NCI-H345 treated with DMSO at 0.1 percent for 48 hours (cell line): ENCODE measurements at regions not wholly inside any gene's neighbourhood (a gene's known extent, or its start where the extent isn't known, plus 50 kb on each side); places are given as distances from the start of the nearest gene placed in this dataset.

Source experiments
- DNase-seq: peaks from one replicate; lab custom pipeline; 2025; ENCODE audit not compliant: unreplicated experiment; lab: John Stamatoyannopoulos, UW

- DNase-seq = no peak
These were observed 295.1 kb downstream of the TLE1 start for GRCh38 chr9:81393985-81394811.

- DNase-seq = no peak
These were observed 297.9 kb downstream of the TLE1 start for GRCh38 chr9:81391457-81391825.

GRCh38 chr9:81390792-81391456, 298.4 kb downstream of the TLE1 start:
- DNase-seq = no peak

GRCh38 chr9:81389569-81389993, 299.8 kb downstream of the TLE1 start:
- DNase-seq = no peak

- no peak for DNase-seq
These were observed 300.5 kb downstream of the TLE1 start for GRCh38 chr9:81388831-81389230.

GRCh38 chr9:81387360-81388106, 301.8 kb downstream of the TLE1 start:
- DNase-seq = no peak

- no peak for DNase-seq
These were observed 304.4 kb downstream of the TLE1 start for GRCh38 chr9:81384911-81385310.

- no peak for DNase-seq
These were observed 307.1 kb downstream of the TLE1 start for GRCh38 chr9:81382281-81382680.

GRCh38 chr9:81381694-81382093, 307.7 kb downstream of the TLE1 start:
- no peak for DNase-seq

- no peak for DNase-seq
These were observed 308.6 kb downstream of the TLE1 start for GRCh38 chr9:81380504-81381359.

GRCh38 chr9:81379655-81380054, 309.7 kb downstream of the TLE1 start:
- no peak for DNase-seq

GRCh38 chr9:81377921-81378320, 311.4 kb downstream of the TLE1 start:
- no peak for DNase-seq

- no peak for DNase-seq
These were observed 312.0 kb downstream of the TLE1 start for GRCh38 chr9:81377320-81377719.

GRCh38 chr9:81375187-81376100, 313.9 kb downstream of the TLE1 start:
- DNase-seq = no peak

- DNase-seq = no peak
These were observed 314.7 kb downstream of the TLE1 start for GRCh38 chr9:81374459-81375186.

- DNase-seq = no peak
These were observed 316.1 kb downstream of the TLE1 start for GRCh38 chr9:81373294-81373693.

GRCh38 chr9:81372628-81373191, 316.6 kb downstream of the TLE1 start:
- DNase-seq = no peak

- no peak for DNase-seq
These were observed 317.5 kb downstream of the TLE1 start for GRCh38 chr9:81371824-81372223.

GRCh38 chr9:81370650-81371049, 318.7 kb downstream of the TLE1 start:
- DNase-seq = no peak
